ENCODE measurements at regions not wholly inside any gene's neighbourhood (a gene's known extent, or its start where the extent isn't known, plus 50 kb on each side); places are given as distances from the start of the nearest gene placed in this dataset.
"Not testable (repeated sequence)": the region's sequence is repeated elsewhere in the genome, so short reads cannot be mapped to it uniquely, and the experiment has no call there.

- ChIA-PET POLR2A (no interaction called here), CTCF (interaction anchor here (0.6 kb wide), 1 partner anchor 10 kb away, joined by 3 read pairs; no protein-coding TSS in a partner anchor)
- Mint-ChIP-seq H3K27ac (ENCODE audit: low read depth, unreplicated experiment) (no peak overlapping the region), H3K27me3 (ENCODE audit: insufficient read depth, unreplicated experiment) (no peaks in the 10 kb centered on the region), H3K4me1 (ENCODE audit: insufficient read depth, unreplicated experiment) (no peaks in the 10 kb centered on the region), H3K36me3 (ENCODE audit: insufficient read depth, unreplicated experiment) (no peaks in the 10 kb centered on the region), H3K4me3 (ENCODE audit: unreplicated experiment) (no peak overlapping the region), H3K9me3 (ENCODE audit: unreplicated experiment) (peaks cover 33% of the 10 kb centered on the region)
- intact Hi-C loops (cut with micrococcal nuclease), result no loop called here
- TF ChIP-seq, protein P1, sequence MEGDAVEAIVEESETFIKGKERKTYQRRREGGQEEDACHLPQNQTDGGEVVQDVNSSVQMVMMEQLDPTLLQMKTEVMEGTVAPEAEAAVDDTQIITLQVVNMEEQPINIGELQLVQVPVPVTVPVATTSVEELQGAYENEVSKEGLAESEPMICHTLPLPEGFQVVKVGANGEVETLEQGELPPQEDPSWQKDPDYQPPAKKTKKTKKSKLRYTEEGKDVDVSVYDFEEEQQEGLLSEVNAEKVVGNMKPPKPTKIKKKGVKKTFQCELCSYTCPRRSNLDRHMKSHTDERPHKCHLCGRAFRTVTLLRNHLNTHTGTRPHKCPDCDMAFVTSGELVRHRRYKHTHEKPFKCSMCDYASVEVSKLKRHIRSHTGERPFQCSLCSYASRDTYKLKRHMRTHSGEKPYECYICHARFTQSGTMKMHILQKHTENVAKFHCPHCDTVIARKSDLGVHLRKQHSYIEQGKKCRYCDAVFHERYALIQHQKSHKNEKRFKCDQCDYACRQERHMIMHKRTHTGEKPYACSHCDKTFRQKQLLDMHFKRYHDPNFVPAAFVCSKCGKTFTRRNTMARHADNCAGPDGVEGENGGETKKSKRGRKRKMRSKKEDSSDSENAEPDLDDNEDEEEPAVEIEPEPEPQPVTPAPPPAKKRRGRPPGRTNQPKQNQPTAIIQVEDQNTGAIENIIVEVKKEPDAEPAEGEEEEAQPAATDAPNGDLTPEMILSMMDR (IDR thresholded peaks at IDR 0.05; ENCODE audit: unreplicated experiment), result no peak
- BruUV-seq (replicated peaks), result no TSS peak
- no peak for DNase-seq (ENCODE audit: unreplicated experiment)
These were observed 546.2 kb upstream of the B3GAT1 start for GRCh38 chr11:134958336-134958640.

GRCh38 chr11:134957540-134958335 lies 545.7 kb upstream of the B3GAT1 start:
- no peaks in the 10 kb centered on the region for H3K36me3 Mint-ChIP-seq (ENCODE audit: insufficient read depth, unreplicated experiment)
- TF ChIP-seq, protein P1 (IDR thresholded peaks at IDR 0.05; ENCODE audit: unreplicated experiment), result no peak
- ChIA-PET CTCF (interaction anchor here (0.6 kb wide), 1 partner anchor 11 kb away, joined by 3 read pairs; no protein-coding TSS in a partner anchor), POLR2A (no interaction called here)
- no peak overlapping the region for H3K4me3 Mint-ChIP-seq (ENCODE audit: unreplicated experiment)
- BruUV-seq (replicated peaks), result no TSS peak
- H3K4me1 Mint-ChIP-seq (ENCODE audit: insufficient read depth, unreplicated experiment), result no peaks in the 10 kb centered on the region
- no peak overlapping the region for H3K27ac Mint-ChIP-seq (ENCODE audit: low read depth, unreplicated experiment)
- peaks cover 38% of the 10 kb centered on the region for H3K9me3 Mint-ChIP-seq (ENCODE audit: unreplicated experiment)
- intact Hi-C loops (cut with micrococcal nuclease), result no loop called here
- DNase-seq (ENCODE audit: unreplicated experiment), result no peak
- no peaks in the 10 kb centered on the region for H3K27me3 Mint-ChIP-seq (ENCODE audit: insufficient read depth, unreplicated experiment)

- no peak overlapping the region for H3K4me3 Mint-ChIP-seq (ENCODE audit: unreplicated experiment)
These were observed 544.6 kb upstream of the B3GAT1 start for GRCh38 chr11:134956450-134957210.

GRCh38 chr11:134955970-134956369 lies 543.9 kb upstream of the B3GAT1 start:
- CTCF ChIA-PET; intact Hi-C loops (cut with micrococcal nuclease); H3K27me3 Mint-ChIP-seq (ENCODE audit: insufficient read depth, unreplicated experiment); H3K4me3 Mint-ChIP-seq (ENCODE audit: unreplicated experiment); POLR2A ChIA-PET; BruUV-seq (replicated peaks); H3K36me3 Mint-ChIP-seq (ENCODE audit: insufficient read depth, unreplicated experiment); H3K27ac Mint-ChIP-seq (ENCODE audit: low read depth, unreplicated experiment); DNase-seq (ENCODE audit: unreplicated experiment); H3K4me1 Mint-ChIP-seq (ENCODE audit: insufficient read depth, unreplicated experiment): not testable (repeated sequence)
- H3K9me3 Mint-ChIP-seq (ENCODE audit: unreplicated experiment), result peaks cover 36% of the 10 kb centered on the region

More at GRCh38 chr11:134956450-134957210, 544.6 kb upstream of the B3GAT1 start:
- Mint-ChIP-seq H3K4me1 (ENCODE audit: insufficient read depth, unreplicated experiment) (no peaks in the 10 kb centered on the region), H3K27ac (ENCODE audit: low read depth, unreplicated experiment) (no peak overlapping the region), H3K9me3 (ENCODE audit: unreplicated experiment) (peaks cover 41% of the 10 kb centered on the region), H3K27me3 (ENCODE audit: insufficient read depth, unreplicated experiment) (no peaks in the 10 kb centered on the region), H3K36me3 (ENCODE audit: insufficient read depth, unreplicated experiment) (no peaks in the 10 kb centered on the region)
- intact Hi-C loops (cut with micrococcal nuclease), result no loop called here
- BruUV-seq (replicated peaks), result no TSS peak
- ChIA-PET POLR2A (no interaction called here), CTCF (no interaction called here)
- TF ChIP-seq, protein P1 (IDR thresholded peaks at IDR 0.05; ENCODE audit: unreplicated experiment), result no peak
- DNase-seq (ENCODE audit: unreplicated experiment), result no peak

All from MCF 10A (cell line).